CD4-positive, alpha-beta T cell (primary cell): ENCODE measurements at regions not wholly inside any gene's neighbourhood (a gene's known extent, or its start where the extent isn't known, plus 50 kb on each side); places are given as distances from the start of the nearest gene placed in this dataset.

Experiments
- ATAC-seq: fragments of 200-7000 bp; cut with Tn5 transposase; one replicate; pipeline ENCODE4 v1.10.0; 2022; ENCODE audit warnings: mild to moderate bottlenecking; ENCODE audit not compliant: poor library complexity
- CTCF ChIA-PET: fragments of 350-600 bp; sonication (Branson Sonifier 250); formaldehyde crosslinking; loops from one replicate; lab custom pipeline; 2021; ENCODE audit warnings: antibody characterized with exemption, inconsistent platforms; lab: Charles Lee
- POLR2A ChIA-PET: fragments of 350-600 bp; sonication (Branson Sonifier 250); formaldehyde crosslinking; loops from one replicate; lab custom pipeline; 2021; ENCODE audit warnings: antibody characterized with exemption, inconsistent platforms; lab: Charles Lee
- DNase-seq, 14 experiments: peaks; one replicate each; pipeline ENCODE4 v3.0.0-alpha.2; 2013 to 2020; ENCODE audit warnings: mixed read lengths in 2 of 14
- H3K27ac ChIP-seq, 2 donors: one replicate each; pipeline versions ENCODE4 v1.5.1 to v1.7.0; 2013; ENCODE audit warnings: low read length in 2 of 2, low read depth in 1 of 2, mild to moderate bottlenecking in 1 of 2
- H3K27me3 ChIP-seq, 2 experiments: 1 replicate in 1 of 2; 2 replicates in 1 of 2; pipeline versions ENCODE4 v1.6.1 to v1.7.0; 2013; ENCODE audit warnings: low read length in 2 of 2, control low read depth in 1 of 2, mild to moderate bottlenecking in 1 of 2, moderate library complexity in 1 of 2; ENCODE audit not compliant: insufficient read depth in 2 of 2, control insufficient read depth in 1 of 2
- H3K36me3 ChIP-seq: one replicate; pipeline ENCODE4 v1.6.1; 2013; ENCODE audit warnings: low read length, control low read depth; ENCODE audit not compliant: insufficient read depth
- H3K4me1 ChIP-seq: one replicate; pipeline ENCODE4 v1.6.1; 2013; ENCODE audit warnings: low read length, control low read depth; ENCODE audit not compliant: insufficient read depth
- H3K4me3 ChIP-seq: one replicate; pipeline ENCODE4 v1.5.1; 2013; ENCODE audit warnings: mild to moderate bottlenecking, low read length, moderate library complexity
- H3K9me3 ChIP-seq, 2 experiments: 1 replicate in 1 of 2; 2 replicates in 1 of 2; pipeline versions ENCODE4 v1.6.1 to v1.7.0; 2013; ENCODE audit warnings: low read length in 2 of 2, mild to moderate bottlenecking in 2 of 2, control low read depth in 1 of 2, moderate library complexity in 1 of 2; ENCODE audit not compliant: control insufficient read depth in 1 of 2, insufficient read depth in 1 of 2
- H3K27ac Mint-ChIP-seq: one replicate; pipeline ENCODE4 v1.8.0; 2020; ENCODE audit warnings: mixed read lengths
- H3K27me3 Mint-ChIP-seq: one replicate; pipeline ENCODE4 v1.8.0; 2021; ENCODE audit warnings: mixed read lengths
- H3K36me3 Mint-ChIP-seq: one replicate; pipeline ENCODE4 v1.8.0; 2021; ENCODE audit warnings: low read depth, mixed read lengths
- H3K4me1 Mint-ChIP-seq: one replicate; pipeline ENCODE4 v1.8.0; 2021; ENCODE audit warnings: low read depth, mixed read lengths
- H3K4me3 Mint-ChIP-seq: one replicate; pipeline ENCODE4 v1.8.0; 2020; ENCODE audit warnings: mild to moderate bottlenecking, mixed read lengths
- H3K9me3 Mint-ChIP-seq: one replicate; pipeline ENCODE4 v1.8.0; 2020; ENCODE audit warnings: mixed read lengths
- intact Hi-C, 2 experiments: fragments of 100-400 bp; cut with DNase I in 1 of 2; cut with micrococcal nuclease in 1 of 2; formaldehyde crosslinking; loops; one replicate each; pipeline versions ENCODE4 v1.15.1 to v1.9.0; 2023 to 2025; cut with DNase I, micrococcal nuclease
- TF ChIP-seq, protein P1 (sequence below): fragments of 200-600 bp; IDR thresholded peaks from one replicate; pipeline ENCODE4 v1.8.0; 2022; ENCODE audit warnings: antibody characterized with exemption, mild to moderate bottlenecking

DNA sequence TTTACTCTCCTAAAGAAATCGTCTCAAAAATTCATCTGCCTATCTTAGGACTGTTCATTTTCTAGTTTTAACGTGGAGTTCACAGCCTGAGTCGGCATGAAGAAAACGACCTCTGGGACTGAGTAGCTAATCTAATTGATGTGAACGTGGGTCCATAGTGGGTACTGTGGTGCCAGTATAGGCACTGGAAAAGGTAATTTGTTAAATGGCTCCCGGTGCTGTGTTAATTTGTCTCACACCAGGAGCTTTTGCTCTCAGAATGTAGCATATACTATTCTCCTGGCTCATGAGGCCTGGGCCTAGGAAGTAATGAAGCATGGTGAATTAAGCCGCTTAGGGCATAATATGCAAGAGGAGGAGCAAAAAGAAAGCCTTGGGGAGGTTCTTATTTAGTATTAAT lies 414.4 kb upstream of the NXPH2 start:
- H3K4me3 ChIP-seq = no peak overlapping the region
- no peaks in the 10 kb centered on the region for H3K36me3 ChIP-seq
- Mint-ChIP-seq H3K4me3 (no peak overlapping the region), H3K27me3 (no peaks in the 10 kb centered on the region), H3K36me3 (no peaks in the 10 kb centered on the region), H3K4me1 (no peaks in the 10 kb centered on the region), H3K27ac (no peak overlapping the region), H3K9me3 (peaks cover 21% of the 10 kb centered on the region)
- ChIA-PET POLR2A (no interaction called here), CTCF (no interaction called here)
- H3K27ac ChIP-seq = no peak overlapping the region
- no peaks in the 10 kb centered on the region for H3K9me3 ChIP-seq
- DNase-seq (no peak), ATAC-seq (no peak)
- intact Hi-C loops = no loop called here
- no peaks in the 10 kb centered on the region for H3K4me1 ChIP-seq
- H3K27me3 ChIP-seq = no peaks in the 10 kb centered on the region
- TF ChIP-seq, protein P1, sequence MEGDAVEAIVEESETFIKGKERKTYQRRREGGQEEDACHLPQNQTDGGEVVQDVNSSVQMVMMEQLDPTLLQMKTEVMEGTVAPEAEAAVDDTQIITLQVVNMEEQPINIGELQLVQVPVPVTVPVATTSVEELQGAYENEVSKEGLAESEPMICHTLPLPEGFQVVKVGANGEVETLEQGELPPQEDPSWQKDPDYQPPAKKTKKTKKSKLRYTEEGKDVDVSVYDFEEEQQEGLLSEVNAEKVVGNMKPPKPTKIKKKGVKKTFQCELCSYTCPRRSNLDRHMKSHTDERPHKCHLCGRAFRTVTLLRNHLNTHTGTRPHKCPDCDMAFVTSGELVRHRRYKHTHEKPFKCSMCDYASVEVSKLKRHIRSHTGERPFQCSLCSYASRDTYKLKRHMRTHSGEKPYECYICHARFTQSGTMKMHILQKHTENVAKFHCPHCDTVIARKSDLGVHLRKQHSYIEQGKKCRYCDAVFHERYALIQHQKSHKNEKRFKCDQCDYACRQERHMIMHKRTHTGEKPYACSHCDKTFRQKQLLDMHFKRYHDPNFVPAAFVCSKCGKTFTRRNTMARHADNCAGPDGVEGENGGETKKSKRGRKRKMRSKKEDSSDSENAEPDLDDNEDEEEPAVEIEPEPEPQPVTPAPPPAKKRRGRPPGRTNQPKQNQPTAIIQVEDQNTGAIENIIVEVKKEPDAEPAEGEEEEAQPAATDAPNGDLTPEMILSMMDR = no peak

DNA sequence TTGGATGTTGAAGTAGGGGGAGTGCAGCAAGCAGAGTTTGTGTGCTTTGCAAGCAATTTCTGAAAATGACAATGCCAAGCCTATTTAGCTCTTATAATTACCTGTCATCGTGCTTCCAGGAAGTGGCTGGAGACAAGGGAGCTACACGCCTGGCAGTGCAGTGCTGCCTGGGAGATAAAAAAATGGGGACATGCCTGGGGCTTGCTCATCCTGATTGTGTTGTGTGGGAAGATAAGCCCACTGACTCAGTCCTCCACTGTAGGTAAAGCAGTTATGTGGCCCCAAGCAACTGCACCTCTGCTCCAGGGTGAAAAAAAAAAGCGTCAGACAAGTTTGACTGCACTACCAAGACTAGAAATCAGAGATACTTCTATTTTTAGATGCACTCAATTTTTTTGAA lies 396.9 kb upstream of the NXPH2 start:
- Histone ChIP-seq H3K4me1 (no peaks in the 10 kb centered on the region), H3K36me3 (no peaks in the 10 kb centered on the region), H3K27me3 (no peaks in the 10 kb centered on the region), H3K9me3 (peaks cover 0 to 4% of the 10 kb centered on the region in 2 experiments), H3K27ac (no peak overlapping the region), H3K4me3 (no peak overlapping the region)
- Mint-ChIP-seq H3K27ac (no peak overlapping the region), H3K9me3 (peaks cover 8% of the 10 kb centered on the region), H3K4me3 (no peak overlapping the region), H3K36me3 (no peaks in the 10 kb centered on the region), H3K4me1 (no peaks in the 10 kb centered on the region), H3K27me3 (no peaks in the 10 kb centered on the region)
- DNase-seq (no peak), ATAC-seq (no peak)
- ChIA-PET CTCF (no interaction called here), POLR2A (no interaction called here)
- TF ChIP-seq, protein P1 = no peak
- intact Hi-C loops = no loop called here

- ATAC-seq (no peak), DNase-seq (no peak)
- TF ChIP-seq, protein P1 = no peak
- H3K27me3 ChIP-seq = no peaks in the 10 kb centered on the region
- H3K36me3 ChIP-seq = no peaks in the 10 kb centered on the region
- no peaks in the 10 kb centered on the region for H3K36me3 Mint-ChIP-seq
- ChIA-PET POLR2A (no interaction called here), CTCF (no interaction called here)
- H3K4me3 Mint-ChIP-seq = no peak overlapping the region
- no peaks in the 10 kb centered on the region for H3K4me1 Mint-ChIP-seq
- no peak overlapping the region for H3K27ac Mint-ChIP-seq
- H3K27me3 Mint-ChIP-seq = no peaks in the 10 kb centered on the region
- no peaks in the 10 kb centered on the region for H3K9me3 ChIP-seq
- intact Hi-C loops = no loop called here
- H3K4me3 ChIP-seq = no peak overlapping the region
- no peaks in the 10 kb centered on the region for H3K4me1 ChIP-seq
- peaks cover 10% of the 10 kb centered on the region for H3K9me3 Mint-ChIP-seq
- H3K27ac ChIP-seq = no peak overlapping the region
Measured at GRCh38 chr2:139175510-139175909, 395.3 kb upstream of the NXPH2 start.
